Endothelial cell (in vitro differentiated cells): ENCODE measurements at regions not wholly inside any gene's neighbourhood (a gene's known extent, or its start where the extent isn't known, plus 50 kb on each side); places are given as distances from the start of the nearest gene placed in this dataset.

Source experiments
- DNase-seq: peaks from one replicate; pipeline ENCODE4 v3.0.0; 2021; ENCODE audit warnings: low spot score
- H3K27ac Mint-ChIP-seq: one replicate; pipeline ENCODE4 v1.8.0; 2021; ENCODE audit warnings: mixed read lengths, inconsistent platforms; ENCODE audit not compliant: unreplicated experiment
- H3K27me3 Mint-ChIP-seq: one replicate; pipeline ENCODE4 v1.8.0; 2021; ENCODE audit warnings: mild to moderate bottlenecking, moderate library complexity, mixed read lengths, inconsistent platforms; ENCODE audit not compliant: unreplicated experiment
- H3K36me3 Mint-ChIP-seq: one replicate; pipeline ENCODE4 v1.8.0; 2021; ENCODE audit warnings: mild to moderate bottlenecking, low read depth, mixed read lengths, inconsistent platforms; ENCODE audit not compliant: unreplicated experiment
- H3K4me1 Mint-ChIP-seq: one replicate; pipeline ENCODE4 v1.8.0; 2021; ENCODE audit warnings: mild to moderate bottlenecking, mixed read lengths, inconsistent platforms; ENCODE audit not compliant: unreplicated experiment
- H3K4me3 Mint-ChIP-seq: one replicate; pipeline ENCODE4 v1.8.0; 2021; ENCODE audit warnings: mild to moderate bottlenecking, mixed read lengths, inconsistent platforms; ENCODE audit not compliant: unreplicated experiment
- H3K9me3 Mint-ChIP-seq: one replicate; pipeline ENCODE4 v1.8.0; 2021; ENCODE audit warnings: mixed read lengths, inconsistent platforms; ENCODE audit not compliant: unreplicated experiment
- CTCF ChIP-seq: fragments of 200-600 bp; sonication (generic); IDR thresholded peaks from one replicate; pipeline ENCODE4 v1.5.0; 2021; ENCODE audit warnings: antibody characterized with exemption; ENCODE audit not compliant: unreplicated experiment

GRCh38 chr1:196160066-196160795 is 448.0 kb downstream of the KCNT2 start:
- Mint-ChIP-seq H3K36me3 (no peaks in the 10 kb centered on the region), H3K27me3 (no peaks in the 10 kb centered on the region), H3K9me3 (no peaks in the 10 kb centered on the region), H3K4me3 (no peak overlapping the region), H3K4me1 (no peaks in the 10 kb centered on the region), H3K27ac (no peak overlapping the region)
- TF ChIP-seq CTCF, result no peak
- no peak for DNase-seq

- Mint-ChIP-seq H3K36me3 (no peaks in the 10 kb centered on the region), H3K27ac (no peak overlapping the region), H3K27me3 (no peaks in the 10 kb centered on the region), H3K4me1 (no peaks in the 10 kb centered on the region), H3K4me3 (no peak overlapping the region), H3K9me3 (no peaks in the 10 kb centered on the region)
- TF ChIP-seq CTCF, result no peak
- no peak for DNase-seq
These were observed 452.7 kb downstream of the KCNT2 start for GRCh38 chr1:196155586-196155985.

- Mint-ChIP-seq H3K4me3 (no peak overlapping the region), H3K9me3 (no peaks in the 10 kb centered on the region), H3K36me3 (no peaks in the 10 kb centered on the region), H3K27me3 (no peaks in the 10 kb centered on the region), H3K27ac (no peak overlapping the region), H3K4me1 (no peaks in the 10 kb centered on the region)
- DNase-seq, result no peak
- TF ChIP-seq CTCF, result no peak
These were observed 455.3 kb downstream of the KCNT2 start for GRCh38 chr1:196152975-196153374.

- H3K36me3 Mint-ChIP-seq, result no peaks in the 10 kb centered on the region
- TF ChIP-seq CTCF, result no peak
- no peak overlapping the region for H3K27ac Mint-ChIP-seq
These were observed 456.2 kb downstream of the KCNT2 start for GRCh38 chr1:196152086-196152485.

GRCh38 chr1:196148367-196148970 is 459.8 kb downstream of the KCNT2 start:
- no peak for DNase-seq
- Mint-ChIP-seq H3K4me3 (no peak overlapping the region), H3K36me3 (no peaks in the 10 kb centered on the region), H3K4me1 (no peaks in the 10 kb centered on the region), H3K9me3 (no peaks in the 10 kb centered on the region), H3K27me3 (no peaks in the 10 kb centered on the region), H3K27ac (no peak overlapping the region)
- peak; percentile 78 for TF ChIP-seq CTCF

More at GRCh38 chr1:196152086-196152485, 456.2 kb downstream of the KCNT2 start:
- no peaks in the 10 kb centered on the region for H3K27me3 Mint-ChIP-seq
- H3K9me3 Mint-ChIP-seq, result no peaks in the 10 kb centered on the region
- DNase-seq, result no peak
- H3K4me3 Mint-ChIP-seq, result no peak overlapping the region
- no peaks in the 10 kb centered on the region for H3K4me1 Mint-ChIP-seq
